RWPE2 (cell line): ENCODE measurements at regions not wholly inside any gene's neighbourhood (a gene's known extent, or its start where the extent isn't known, plus 50 kb on each side); places are given as distances from the start of the nearest gene placed in this dataset.

Experiments used
- ATAC-seq: fragments of 200-7000 bp; cut with Tn5 transposase; 3 replicates; pipeline ENCODE4 v1.9.1; 2021; ENCODE audit warnings: low read depth
- DNase-seq: peaks from one replicate; pipeline ENCODE4 v3.0.0-alpha.2; 2020; ENCODE audit warnings: low spot score
- H3K27ac ChIP-seq: fragments of 450-650 bp; 2 replicates; pipeline ENCODE4 v1.5.1; 2017; ENCODE audit warnings: mild to moderate bottlenecking; ENCODE audit not compliant: poor library complexity, severe bottlenecking
- H3K27me3 ChIP-seq: fragments of 250-450 bp; sonication (Bioruptor Pico); 2 replicates; pipeline ENCODE4 v1.5.1; 2021; ENCODE audit warnings: mild to moderate bottlenecking, moderate library complexity; ENCODE audit not compliant: insufficient read depth, poor library complexity, severe bottlenecking
- H3K36me3 ChIP-seq: fragments of 250-450 bp; sonication (Bioruptor Pico); 2 replicates; pipeline ENCODE4 v1.5.1; 2020; ENCODE audit warnings: low read depth, mild to moderate bottlenecking, moderate library complexity
- H3K4me1 ChIP-seq: fragments of 250-450 bp; sonication (Bioruptor Pico); 2 replicates; pipeline ENCODE4 v1.5.1; 2021; ENCODE audit warnings: mild to moderate bottlenecking, moderate library complexity; ENCODE audit not compliant: insufficient read depth, poor library complexity, severe bottlenecking
- H3K4me3 ChIP-seq: fragments of 250-450 bp; sonication (Bioruptor Pico); 2 replicates; pipeline ENCODE4 v1.5.1; 2021; ENCODE audit warnings: mild to moderate bottlenecking, moderate library complexity; ENCODE audit not compliant: severe bottlenecking
- H3K9me3 ChIP-seq: fragments of 250-450 bp; sonication (Bioruptor Pico); 2 replicates; pipeline ENCODE4 v1.5.1; 2021; ENCODE audit warnings: mild to moderate bottlenecking, moderate library complexity; ENCODE audit not compliant: severe bottlenecking
- TF ChIP-seq, protein P1 (sequence below): fragments of 450-650 bp; IDR thresholded peaks from one replicate; pipeline ENCODE4 v1.5.1; 2017; ENCODE audit warnings: mild to moderate bottlenecking, moderate library complexity; ENCODE audit not compliant: poor library complexity, severe bottlenecking

DNA sequence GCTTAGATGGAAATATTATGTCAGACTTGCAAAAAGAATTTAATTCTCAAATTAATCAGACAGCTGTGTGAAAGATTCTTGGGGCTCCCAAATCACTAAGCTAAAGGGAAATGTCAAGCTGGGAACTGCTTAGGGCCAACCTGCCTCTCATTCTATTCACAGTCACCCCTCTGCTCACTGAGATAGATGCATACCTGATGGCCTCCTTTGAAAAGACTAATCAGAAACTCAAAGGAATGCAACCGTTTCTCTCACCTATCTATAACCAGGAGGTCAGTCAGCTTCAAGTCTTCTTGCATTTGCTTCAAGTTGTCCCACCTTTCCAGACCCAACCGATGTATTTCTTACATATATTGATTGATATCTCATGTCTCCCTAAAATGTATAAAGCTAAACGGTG is 882.7 kb downstream of the CENPC start:
- TF ChIP-seq, protein P1, sequence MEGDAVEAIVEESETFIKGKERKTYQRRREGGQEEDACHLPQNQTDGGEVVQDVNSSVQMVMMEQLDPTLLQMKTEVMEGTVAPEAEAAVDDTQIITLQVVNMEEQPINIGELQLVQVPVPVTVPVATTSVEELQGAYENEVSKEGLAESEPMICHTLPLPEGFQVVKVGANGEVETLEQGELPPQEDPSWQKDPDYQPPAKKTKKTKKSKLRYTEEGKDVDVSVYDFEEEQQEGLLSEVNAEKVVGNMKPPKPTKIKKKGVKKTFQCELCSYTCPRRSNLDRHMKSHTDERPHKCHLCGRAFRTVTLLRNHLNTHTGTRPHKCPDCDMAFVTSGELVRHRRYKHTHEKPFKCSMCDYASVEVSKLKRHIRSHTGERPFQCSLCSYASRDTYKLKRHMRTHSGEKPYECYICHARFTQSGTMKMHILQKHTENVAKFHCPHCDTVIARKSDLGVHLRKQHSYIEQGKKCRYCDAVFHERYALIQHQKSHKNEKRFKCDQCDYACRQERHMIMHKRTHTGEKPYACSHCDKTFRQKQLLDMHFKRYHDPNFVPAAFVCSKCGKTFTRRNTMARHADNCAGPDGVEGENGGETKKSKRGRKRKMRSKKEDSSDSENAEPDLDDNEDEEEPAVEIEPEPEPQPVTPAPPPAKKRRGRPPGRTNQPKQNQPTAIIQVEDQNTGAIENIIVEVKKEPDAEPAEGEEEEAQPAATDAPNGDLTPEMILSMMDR: no peak
- H3K4me1 ChIP-seq: no peaks in the 10 kb centered on the region
- ATAC-seq (no peak), DNase-seq (no peak)
- no peaks in the 10 kb centered on the region for H3K36me3 ChIP-seq
- no peaks in the 10 kb centered on the region for H3K27me3 ChIP-seq
- no peak overlapping the region for H3K4me3 ChIP-seq
- H3K9me3 ChIP-seq: no peaks in the 10 kb centered on the region
- H3K27ac ChIP-seq: no peak overlapping the region

DNA sequence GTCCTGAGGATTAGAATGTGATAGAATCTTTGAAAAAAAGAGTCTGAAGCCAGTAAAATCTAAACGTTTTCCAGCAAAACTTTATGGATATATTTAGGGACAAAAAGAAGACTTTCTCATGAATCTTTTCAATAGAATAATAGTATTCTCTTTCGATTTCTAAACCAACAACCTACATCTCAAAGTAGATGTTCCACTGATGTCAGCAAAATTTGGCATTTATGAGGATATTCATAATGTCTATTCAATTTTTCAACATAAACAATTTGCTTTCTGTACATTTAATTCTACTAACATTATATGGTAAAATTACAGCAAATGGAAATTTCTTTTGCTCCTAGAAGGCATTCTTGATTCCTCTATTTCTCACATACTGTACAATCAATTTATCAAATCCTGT is 886.5 kb downstream of the CENPC start:
- Histone ChIP-seq H3K27me3 (no peaks in the 10 kb centered on the region), H3K27ac (no peak overlapping the region), H3K9me3 (no peaks in the 10 kb centered on the region), H3K4me3 (no peak overlapping the region), H3K4me1 (no peaks in the 10 kb centered on the region), H3K36me3 (no peaks in the 10 kb centered on the region)
- ATAC-seq: no peak
- no peak for DNase-seq
- TF ChIP-seq, protein P1: no peak

DNA sequence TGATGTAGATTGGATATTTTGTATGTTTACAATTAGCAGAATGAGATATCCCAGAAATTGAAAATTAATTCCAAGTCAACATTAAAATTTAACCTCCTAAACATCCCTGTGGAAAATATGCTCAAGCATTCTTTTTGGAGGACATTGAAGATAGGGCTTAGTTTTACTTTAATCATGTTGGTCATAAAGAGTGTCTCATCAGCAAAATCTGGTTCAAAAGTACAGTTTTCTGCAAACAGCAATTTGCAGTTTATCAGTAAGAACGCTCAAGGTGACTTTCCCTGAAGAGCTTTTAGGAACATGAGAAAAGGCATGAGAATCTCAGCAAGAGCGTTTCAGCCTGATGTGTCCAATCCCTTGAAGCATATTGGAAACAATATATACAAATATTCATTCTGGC is 889.8 kb downstream of the CENPC start:
- no peak for DNase-seq
- Histone ChIP-seq H3K4me1 (no peaks in the 10 kb centered on the region), H3K36me3 (no peaks in the 10 kb centered on the region), H3K27ac (no peak overlapping the region), H3K4me3 (no peak overlapping the region), H3K27me3 (no peaks in the 10 kb centered on the region), H3K9me3 (no peaks in the 10 kb centered on the region)
- TF ChIP-seq, protein P1: no peak
- ATAC-seq: no peak

DNA sequence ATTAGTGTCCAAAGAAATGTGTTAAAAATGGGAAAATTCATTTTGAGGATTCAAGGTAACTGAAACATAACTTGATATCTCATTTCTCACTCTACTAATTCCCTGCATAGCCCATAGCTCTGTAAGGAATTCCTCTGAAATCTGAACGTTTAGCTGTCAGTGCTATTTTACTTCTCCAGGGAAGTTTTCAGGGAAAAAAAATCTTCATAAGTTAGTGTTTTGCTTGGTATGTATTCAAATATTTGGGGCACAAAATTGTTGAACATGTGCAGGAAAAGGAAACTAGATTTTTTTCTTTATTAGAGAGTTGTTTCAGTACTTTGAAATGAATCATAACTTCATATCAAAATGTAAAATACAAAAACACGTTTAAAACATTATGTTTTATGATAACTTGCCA is 891.4 kb downstream of the CENPC start:
- no peaks in the 10 kb centered on the region for H3K9me3 ChIP-seq
- no peaks in the 10 kb centered on the region for H3K27me3 ChIP-seq
- TF ChIP-seq, protein P1: no peak
- no peaks in the 10 kb centered on the region for H3K36me3 ChIP-seq
- no peaks in the 10 kb centered on the region for H3K4me1 ChIP-seq
- ATAC-seq (no peak), DNase-seq (no peak)
- H3K27ac ChIP-seq: no peak overlapping the region
- no peak overlapping the region for H3K4me3 ChIP-seq

DNA sequence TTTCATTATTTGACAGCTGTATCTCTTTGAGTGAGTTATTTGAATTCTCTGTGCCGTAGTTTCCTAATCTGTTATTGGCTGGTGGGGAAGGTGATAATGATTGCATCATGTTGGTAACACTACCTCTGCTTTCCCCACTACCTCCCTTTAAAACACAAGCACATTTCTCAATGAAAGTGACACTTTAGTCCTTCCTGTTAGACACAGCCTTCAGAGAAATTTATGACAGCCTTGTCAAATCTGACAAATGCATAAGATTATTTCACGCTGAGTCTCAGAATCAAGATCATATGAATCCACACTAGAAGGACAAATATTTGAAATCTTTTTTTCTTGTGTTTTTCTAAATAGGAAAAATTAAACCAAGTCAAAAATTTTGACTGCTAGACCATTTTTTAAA is 896.1 kb downstream of the CENPC start:
- Histone ChIP-seq H3K27me3 (no peaks in the 10 kb centered on the region), H3K4me1 (no peaks in the 10 kb centered on the region), H3K9me3 (no peaks in the 10 kb centered on the region), H3K27ac (no peak overlapping the region), H3K4me3 (no peak overlapping the region), H3K36me3 (no peaks in the 10 kb centered on the region)
- ATAC-seq (no peak), DNase-seq (no peak)
- TF ChIP-seq, protein P1: no peak
